ENCODE measurements at regions not wholly inside any gene's neighbourhood (a gene's known extent, or its start where the extent isn't known, plus 50 kb on each side); places are given as distances from the start of the nearest gene placed in this dataset.

- DNase-seq: no peak
Observed at GRCh38 chr2:15764683-15765011, 173.0 kb downstream of the DDX1 start.

GRCh38 chr2:15765211-15765610 is 173.5 kb downstream of the DDX1 start:
- no peak for DNase-seq

- no peak for DNase-seq
Observed at GRCh38 chr2:15765686-15766302, 174.1 kb downstream of the DDX1 start.

- no peak for DNase-seq
Observed at GRCh38 chr2:15766303-15766861, 174.0 kb upstream of the MYCN start.

- no peak for DNase-seq
Observed at GRCh38 chr2:15766911-15767597, 173.3 kb upstream of the MYCN start.

GRCh38 chr2:15767679-15768078 is 172.7 kb upstream of the MYCN start:
- no peak for DNase-seq

GRCh38 chr2:15768142-15768541 is 172.2 kb upstream of the MYCN start:
- no peak for DNase-seq

GRCh38 chr2:15768615-15769014 is 171.7 kb upstream of the MYCN start:
- DNase-seq: peak; percentile 49 to 54

GRCh38 chr2:15769235-15769634 is 171.1 kb upstream of the MYCN start:
- DNase-seq: no peak

- no peak for DNase-seq
Observed at GRCh38 chr2:15769676-15770547, 170.4 kb upstream of the MYCN start.

GRCh38 chr2:15770606-15771005 is 169.7 kb upstream of the MYCN start:
- no peak for DNase-seq

- no peak for DNase-seq
Observed at GRCh38 chr2:15771124-15771523, 169.2 kb upstream of the MYCN start.

GRCh38 chr2:15772086-15772595 is 168.2 kb upstream of the MYCN start:
- no peak for DNase-seq

- no peak for DNase-seq
Observed at GRCh38 chr2:15772681-15773080, 167.7 kb upstream of the MYCN start.

- DNase-seq: no peak
Observed at GRCh38 chr2:15773204-15773603, 167.1 kb upstream of the MYCN start.

- DNase-seq: no peak
Observed at GRCh38 chr2:15773846-15774245, 166.5 kb upstream of the MYCN start.

GRCh38 chr2:15775753-15776628 is 164.4 kb upstream of the MYCN start:
- DNase-seq: no peak

- DNase-seq: no peak
Observed at GRCh38 chr2:15776629-15776919, 163.8 kb upstream of the MYCN start.

- DNase-seq: no peak
Observed at GRCh38 chr2:15776992-15777702, 163.2 kb upstream of the MYCN start.

- DNase-seq: no peak
Observed at GRCh38 chr2:15777795-15778371, 162.5 kb upstream of the MYCN start.

Data from right lung (tissue), 2 donors.